Mesendoderm (in vitro differentiated cells): ENCODE measurements at regions not wholly inside any gene's neighbourhood (a gene's known extent, or its start where the extent isn't known, plus 50 kb on each side); places are given as distances from the start of the nearest gene placed in this dataset.

Experiments
- DNase-seq: peaks from one replicate; pipeline ENCODE4 v3.0.0; 2013
- H2AK5ac ChIP-seq: 2 replicates; pipeline ENCODE4 v1.6.1; 2013; ENCODE audit warnings: low read length, inconsistent platforms
- H2BK120ac ChIP-seq: 2 replicates; pipeline ENCODE4 v1.6.1; 2013; ENCODE audit warnings: low read depth, mild to moderate bottlenecking, low read length, moderate library complexity, mixed read lengths
- H2BK15ac ChIP-seq: replicated peaks from 2 replicates; pipeline ENCODE4 v1.6.1; 2013; ENCODE audit warnings: low read depth, mild to moderate bottlenecking, moderate library complexity
- H2BK5ac ChIP-seq: 2 replicates; pipeline ENCODE4 v1.6.1; 2013; ENCODE audit warnings: low read length, inconsistent platforms
- H3K18ac ChIP-seq: 2 replicates; pipeline ENCODE4 v1.6.1; 2013; ENCODE audit warnings: mild to moderate bottlenecking, low read length, mixed read lengths
- H3K23ac ChIP-seq: one replicate; pipeline ENCODE4 v1.6.1; 2013; ENCODE audit warnings: low read length
- H3K27ac ChIP-seq: 2 replicates; pipeline ENCODE4 v1.5.1; 2013; ENCODE audit warnings: low read depth, mild to moderate bottlenecking, inconsistent platforms, low read length, moderate library complexity
- H3K27me3 ChIP-seq: 2 replicates; pipeline ENCODE4 v1.6.1; 2013; ENCODE audit warnings: low read length, control low read depth, mild to moderate bottlenecking, inconsistent platforms; ENCODE audit not compliant: insufficient read depth, poor library complexity
- H3K36me3 ChIP-seq: 2 replicates; pipeline ENCODE4 v1.6.1; 2013; ENCODE audit warnings: low read length, inconsistent platforms; ENCODE audit not compliant: control insufficient read depth, insufficient read depth
- H3K4ac ChIP-seq: one replicate; pipeline ENCODE4 v1.6.1; 2013; ENCODE audit warnings: low read depth, mild to moderate bottlenecking, low read length, moderate library complexity
- H3K4me1 ChIP-seq: 2 replicates; pipeline ENCODE4 v1.6.1; 2013; ENCODE audit warnings: low read depth, low read length, inconsistent platforms; ENCODE audit not compliant: control insufficient read depth
- H3K4me2 ChIP-seq: 2 replicates; pipeline ENCODE4 v1.6.1; 2013; ENCODE audit warnings: low read length
- H3K4me3 ChIP-seq: 2 replicates; pipeline ENCODE4 v1.5.1; 2013; ENCODE audit warnings: mild to moderate bottlenecking, low read length
- H3K56ac ChIP-seq: one replicate; pipeline ENCODE4 v1.6.1; 2013; ENCODE audit warnings: low read length
- H3K79me1 ChIP-seq: 2 replicates; pipeline ENCODE4 v1.6.1; 2013; ENCODE audit warnings: low read length, inconsistent platforms
- H3K79me2 ChIP-seq: 2 replicates; pipeline ENCODE4 v1.6.1; 2013; ENCODE audit warnings: mild to moderate bottlenecking, low read length; ENCODE audit not compliant: control insufficient read depth, insufficient read depth
- H3K9ac ChIP-seq: 2 replicates; pipeline ENCODE4 v1.6.1; 2013; ENCODE audit warnings: low read length, inconsistent platforms
- H4K5ac ChIP-seq: one replicate; pipeline ENCODE4 v1.6.1; 2013; ENCODE audit warnings: low read length
- H4K8ac ChIP-seq: one replicate; pipeline ENCODE4 v1.6.1; 2013; ENCODE audit warnings: low read depth, mild to moderate bottlenecking, control low read depth, low read length, moderate library complexity
- whole genome bisulfite sequencing: extraction: QIAGEN DNeasy Blood & Tissue Kit; methylation state at CpG from one replicate; pipeline ENCODE4 v1.1.7; 2013; ENCODE audit warnings: low lambda C conversion rate, missing lambda C conversion rate; ENCODE audit not compliant: insufficient coverage; ENCODE audit errors: extremely low coverage; 5-methylcytosine and 5-hydroxymethylcytosine counted together

GRCh38 chr12:125284945-125285685, 219.9 kb downstream of the AACS start:
- Histone ChIP-seq H4K8ac (no peak overlapping the region), H3K27me3 (no peaks in the 10 kb centered on the region), H3K79me1 (no peaks in the 10 kb centered on the region), H3K9ac (no peak overlapping the region), H3K56ac (no peak overlapping the region), H3K27ac (no peak overlapping the region), H2BK5ac (no peak overlapping the region), H3K4me1 (peaks cover 5% of the 10 kb centered on the region), H3K23ac (no peak overlapping the region), H3K4me3 (no peak overlapping the region), H3K79me2 (no peaks in the 10 kb centered on the region), H3K4me2 (no peak overlapping the region), H2BK120ac (no peak overlapping the region), H4K5ac (no peak overlapping the region), H3K4ac (no peak overlapping the region), H3K18ac (no peak overlapping the region), H2BK15ac (no peak overlapping the region), H2AK5ac (no peak overlapping the region), H3K36me3 (no peaks in the 10 kb centered on the region)
- WGBS: no CpG with 5 or more reads among the region's 7 CpGs
- DNase-seq: peak; percentile 50

- no CpG with 5 or more reads among the region's 7 CpGs for WGBS
- H3K18ac ChIP-seq: no peak overlapping the region
- no peaks in the 10 kb centered on the region for H3K79me2 ChIP-seq
- no peak overlapping the region for H3K9ac ChIP-seq
- no peak overlapping the region for H2BK5ac ChIP-seq
- no peak overlapping the region for H3K27ac ChIP-seq
- no peak overlapping the region for H2BK120ac ChIP-seq
- H2AK5ac ChIP-seq: no peak overlapping the region
- no peak for DNase-seq
- H3K36me3 ChIP-seq: no peaks in the 10 kb centered on the region
- H3K4me1 ChIP-seq: peaks cover 3% of the 10 kb centered on the region
- H3K4me3 ChIP-seq: no peak overlapping the region
- no peak overlapping the region for H3K4ac ChIP-seq
- no peak overlapping the region for H3K56ac ChIP-seq
- no peaks in the 10 kb centered on the region for H3K27me3 ChIP-seq
- no peak overlapping the region for H4K5ac ChIP-seq
- H2BK15ac ChIP-seq: no peak overlapping the region
- no peak overlapping the region for H4K8ac ChIP-seq
- H3K4me2 ChIP-seq: no peak overlapping the region
- H3K79me1 ChIP-seq: no peaks in the 10 kb centered on the region
- no peak overlapping the region for H3K23ac ChIP-seq
These were observed 220.9 kb downstream of the AACS start for GRCh38 chr12:125286005-125286727.

DNA sequence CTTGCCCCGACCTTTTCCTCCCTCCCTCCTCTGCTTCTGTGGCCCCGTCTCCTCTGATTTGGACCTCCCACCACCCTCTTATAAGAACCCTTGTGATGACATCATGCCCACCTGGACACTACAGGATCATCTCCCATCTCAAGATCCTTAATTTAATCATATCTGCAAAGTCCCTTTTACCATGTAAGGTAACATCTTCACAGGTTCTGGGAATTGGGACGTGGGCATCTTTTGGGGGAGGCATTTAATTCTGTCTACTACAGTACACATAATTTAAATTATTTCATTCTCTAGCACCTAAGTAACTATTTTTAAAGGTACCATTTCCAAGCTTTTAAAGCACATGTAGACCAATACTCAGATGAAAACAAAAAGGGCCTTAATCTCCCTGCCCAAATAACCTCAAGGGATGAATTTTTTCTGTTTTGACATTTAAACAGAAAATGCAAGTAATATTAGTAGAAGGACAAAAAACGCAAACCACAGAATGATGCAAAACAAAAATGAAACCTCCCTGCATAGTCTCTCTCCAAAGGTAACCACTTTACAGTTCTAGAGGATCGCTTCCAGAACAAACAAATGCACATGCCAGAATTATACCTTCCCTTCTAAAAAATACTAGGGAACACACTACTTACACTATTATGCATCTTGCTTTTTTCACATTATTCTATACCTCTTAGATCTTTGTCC, 222.1 kb downstream of the AACS start:
- no peak for DNase-seq
- Histone ChIP-seq H4K8ac (no peak overlapping the region), H2BK120ac (no peak overlapping the region), H3K27me3 (no peaks in the 10 kb centered on the region), H3K4me2 (no peak overlapping the region), H2AK5ac (no peak overlapping the region), H3K36me3 (no peaks in the 10 kb centered on the region), H3K79me2 (no peaks in the 10 kb centered on the region), H3K79me1 (no peaks in the 10 kb centered on the region), H3K27ac (no peak overlapping the region), H3K56ac (no peak overlapping the region), H2BK5ac (no peak overlapping the region), H3K4me1 (no peaks in the 10 kb centered on the region), H3K4me3 (no peak overlapping the region), H3K9ac (no peak overlapping the region), H3K23ac (no peak overlapping the region), H3K4ac (no peak overlapping the region), H3K18ac (no peak overlapping the region), H4K5ac (no peak overlapping the region), H2BK15ac (no peak overlapping the region)
- no CpG with 5 or more reads among the region's 5 CpGs for WGBS

DNA sequence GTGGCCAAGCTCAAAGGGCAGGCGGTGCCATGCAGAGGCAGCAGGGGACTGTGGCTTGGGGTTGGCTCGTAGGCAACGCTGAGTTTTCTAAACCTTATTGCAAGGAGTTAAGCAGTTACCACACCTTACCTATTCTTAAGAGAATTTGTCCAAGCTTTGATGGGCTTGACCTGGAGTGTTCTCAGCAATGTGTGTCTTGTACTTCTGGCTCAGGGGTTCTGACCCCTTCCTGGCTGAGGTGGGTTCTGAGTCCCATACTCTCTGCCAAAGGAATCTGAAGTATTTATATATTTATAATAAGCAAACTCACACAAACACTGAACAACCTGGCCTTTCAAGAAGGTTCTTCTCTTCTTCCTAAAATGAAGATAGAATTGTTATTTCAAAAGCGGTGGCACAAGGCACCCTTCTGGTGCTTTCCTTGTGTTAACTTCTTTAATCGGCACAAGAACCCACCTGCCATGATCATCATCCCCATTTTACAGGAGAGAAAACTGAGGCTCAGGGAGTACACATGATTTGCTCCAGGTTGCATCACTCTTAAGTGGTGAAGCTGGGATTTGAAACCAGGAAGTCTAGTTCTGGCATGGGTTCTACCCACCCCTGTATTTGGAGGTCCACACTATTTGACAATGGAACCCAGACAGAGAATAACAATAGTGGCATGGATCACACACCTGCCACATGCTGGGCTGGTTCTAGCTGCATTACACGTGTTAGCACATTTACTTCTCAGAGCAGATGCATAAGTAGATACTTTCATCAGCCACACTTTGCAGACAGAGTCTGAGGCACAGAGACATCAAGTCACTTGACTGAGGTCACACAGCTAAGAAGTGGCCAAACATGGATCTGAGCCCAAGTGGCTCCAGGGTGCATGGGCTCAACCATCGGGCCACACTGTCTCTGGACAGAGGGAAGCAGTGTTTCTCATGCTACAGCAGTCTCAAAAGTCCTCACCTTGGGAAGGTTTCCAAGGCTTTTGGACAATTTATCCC, 224.0 kb downstream of the AACS start:
- Histone ChIP-seq H3K4me3 (no peak overlapping the region), H3K79me1 (no peaks in the 10 kb centered on the region), H4K5ac (no peak overlapping the region), H2BK5ac (no peak overlapping the region), H3K4me1 (no peaks in the 10 kb centered on the region), H3K27me3 (no peaks in the 10 kb centered on the region), H2AK5ac (no peak overlapping the region), H3K4ac (no peak overlapping the region), H3K79me2 (no peaks in the 10 kb centered on the region), H3K56ac (no peak overlapping the region), H3K9ac (no peak overlapping the region), H3K36me3 (no peaks in the 10 kb centered on the region), H3K23ac (no peak overlapping the region), H2BK15ac (no peak overlapping the region), H3K4me2 (no peak overlapping the region), H2BK120ac (no peak overlapping the region), H3K18ac (no peak overlapping the region), H4K8ac (no peak overlapping the region), H3K27ac (no peak overlapping the region)
- WGBS: no CpG with 5 or more reads among the region's 7 CpGs
- DNase-seq: no peak

DNA sequence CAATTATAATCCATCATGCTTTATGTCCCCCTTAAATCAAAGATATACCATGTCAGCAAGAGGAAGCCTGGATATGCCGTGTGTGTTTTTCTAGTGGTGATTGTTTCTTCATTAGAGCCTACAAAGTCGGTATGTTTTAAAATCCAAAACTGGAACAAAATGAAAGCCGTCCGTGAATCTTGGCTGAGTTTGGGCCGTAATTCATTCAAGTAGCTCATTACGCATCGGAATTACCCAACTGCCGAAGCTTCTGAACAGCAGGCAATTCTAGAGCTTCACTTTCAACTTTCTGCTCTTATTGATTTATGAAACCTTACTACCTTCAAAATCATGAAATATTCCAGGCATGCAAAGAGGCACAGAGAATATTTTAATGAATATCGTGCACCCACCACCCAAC, 224.7 kb downstream of the AACS start:
- no peaks in the 10 kb centered on the region for H3K79me2 ChIP-seq

More for the DNA sequence above, 224.7 kb downstream of the AACS start:
- H3K4me1 ChIP-seq: no peaks in the 10 kb centered on the region
- no peak overlapping the region for H2BK5ac ChIP-seq
- H3K27me3 ChIP-seq: no peaks in the 10 kb centered on the region
- no peak overlapping the region for H3K9ac ChIP-seq
- H3K36me3 ChIP-seq: no peaks in the 10 kb centered on the region
- H2AK5ac ChIP-seq: no peak overlapping the region
- H3K79me1 ChIP-seq: no peaks in the 10 kb centered on the region
- H4K5ac ChIP-seq: no peak overlapping the region
- no peak overlapping the region for H2BK120ac ChIP-seq
- H4K8ac ChIP-seq: no peak overlapping the region
- no CpG with 5 or more reads among the region's 9 CpGs for WGBS
- H3K56ac ChIP-seq: no peak overlapping the region
- no peak overlapping the region for H3K27ac ChIP-seq
- no peak overlapping the region for H3K4me2 ChIP-seq
- no peak overlapping the region for H3K23ac ChIP-seq
- no peak overlapping the region for H3K4me3 ChIP-seq
- H2BK15ac ChIP-seq: no peak overlapping the region
- H3K4ac ChIP-seq: no peak overlapping the region
- H3K18ac ChIP-seq: no peak overlapping the region
- DNase-seq: no peak
